Dendritic cell treated with granulocyte-macrophage colony-stimulating factor and Interleukin-4, amounts not matched to agents 40 ng/mL and 50 ng/mL, for 4 days (primary cell): ENCODE measurements at regions not wholly inside any gene's neighbourhood (a gene's known extent, or its start where the extent isn't known, plus 50 kb on each side); places are given as distances from the start of the nearest gene placed in this dataset.

Experiments used
- H3K27ac Mint-ChIP-seq: one replicate; pipeline ENCODE4 v1.8.0; 2022; ENCODE audit warnings: mild to moderate bottlenecking, mixed read lengths
- H3K27me3 Mint-ChIP-seq: one replicate; pipeline ENCODE4 v1.8.0; 2022; ENCODE audit warnings: mild to moderate bottlenecking, mixed read lengths
- H3K36me3 Mint-ChIP-seq: one replicate; pipeline ENCODE4 v1.8.0; 2022; ENCODE audit warnings: low read depth, mixed read lengths
- H3K4me1 Mint-ChIP-seq: one replicate; pipeline ENCODE4 v1.8.0; 2022; ENCODE audit warnings: low read depth, mixed read lengths
- H3K4me3 Mint-ChIP-seq: one replicate; pipeline ENCODE4 v1.8.0; 2022; ENCODE audit warnings: mild to moderate bottlenecking, moderate library complexity, mixed read lengths
- H3K9me3 Mint-ChIP-seq: one replicate; pipeline ENCODE4 v1.8.0; 2022; ENCODE audit warnings: mixed read lengths
- intact Hi-C: fragments of 100-400 bp; cut with micrococcal nuclease; formaldehyde crosslinking; loops from one replicate; pipeline ENCODE4 v1.15.0; 2022

DNA sequence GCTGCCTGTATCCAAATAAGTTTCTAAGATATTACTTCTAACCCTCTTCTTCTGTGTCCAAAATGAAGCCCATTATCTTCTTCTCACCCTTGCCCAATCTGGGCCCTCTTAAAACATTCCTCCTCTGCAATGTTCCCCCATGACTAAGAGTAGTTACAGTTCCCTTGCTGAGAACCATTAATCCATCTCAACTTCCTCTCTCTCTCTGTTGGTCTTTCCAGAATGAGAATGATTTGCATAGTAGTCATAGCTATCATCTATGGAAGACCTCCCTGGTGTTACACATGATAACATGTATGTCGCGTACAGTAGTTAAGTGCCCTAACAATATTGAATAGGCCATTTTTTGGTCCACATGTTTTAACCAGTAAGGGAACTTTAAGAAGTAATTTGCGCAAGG is 177.9 kb downstream of the ANXA2 start:
- Mint-ChIP-seq H3K27ac (no peak overlapping the region), H3K27me3 (no peaks in the 10 kb centered on the region), H3K9me3 (no peaks in the 10 kb centered on the region), H3K36me3 (no peaks in the 10 kb centered on the region), H3K4me3 (no peak overlapping the region), H3K4me1 (no peaks in the 10 kb centered on the region)
- intact Hi-C loops = no loop called here

DNA sequence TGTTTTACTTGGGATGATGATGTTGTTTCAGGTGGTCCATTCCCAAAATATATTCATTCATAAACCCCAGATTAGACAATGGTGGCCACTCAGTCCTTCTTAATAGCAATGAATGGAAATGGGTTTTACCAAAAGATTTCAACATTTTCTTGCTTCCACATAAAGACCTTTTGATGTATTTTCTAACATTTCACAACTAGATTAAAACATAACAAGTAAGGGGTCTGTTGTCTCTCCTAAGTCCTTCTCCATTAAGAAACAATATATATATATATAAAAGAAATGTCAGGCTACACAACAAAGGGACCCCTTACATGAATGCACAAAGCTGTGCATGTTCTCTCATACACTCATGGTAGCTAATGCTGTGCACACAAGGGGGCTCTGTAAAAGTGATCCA is 176.4 kb downstream of the ANXA2 start:
- Mint-ChIP-seq H3K27ac (no peak overlapping the region), H3K4me1 (no peaks in the 10 kb centered on the region), H3K9me3 (no peaks in the 10 kb centered on the region), H3K27me3 (peaks cover 2% of the 10 kb centered on the region), H3K36me3 (no peaks in the 10 kb centered on the region), H3K4me3 (no peak overlapping the region)
- intact Hi-C loops = no loop called here

DNA sequence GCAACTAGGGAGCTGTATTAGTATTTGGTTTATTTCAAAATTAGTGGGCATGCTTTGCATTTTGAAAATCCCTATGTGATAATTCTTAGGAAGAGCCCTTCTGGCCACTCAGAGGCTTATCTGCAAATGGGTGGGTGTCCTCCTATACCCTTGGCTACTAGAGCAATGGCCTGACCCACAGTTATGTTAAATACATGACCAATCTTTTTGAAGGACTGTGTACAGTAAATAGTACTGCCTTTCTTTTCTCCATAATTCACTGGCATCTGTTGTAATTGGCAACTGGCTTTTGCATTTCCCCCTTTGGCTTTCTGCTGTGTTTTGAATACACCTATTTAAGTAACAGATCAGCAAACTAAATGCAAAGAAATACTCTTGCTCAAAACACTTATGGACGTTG is 175.4 kb downstream of the ANXA2 start:
- H3K4me1 Mint-ChIP-seq = no peaks in the 10 kb centered on the region
- peaks cover 2% of the 10 kb centered on the region for H3K27me3 Mint-ChIP-seq
- no peak overlapping the region for H3K27ac Mint-ChIP-seq
- no peak overlapping the region for H3K4me3 Mint-ChIP-seq
- H3K9me3 Mint-ChIP-seq = no peaks in the 10 kb centered on the region
- intact Hi-C loops = no loop called here
- no peaks in the 10 kb centered on the region for H3K36me3 Mint-ChIP-seq

- Mint-ChIP-seq H3K27me3 (peaks cover 2% of the 10 kb centered on the region), H3K36me3 (no peaks in the 10 kb centered on the region), H3K4me1 (no peaks in the 10 kb centered on the region), H3K4me3 (no peak overlapping the region), H3K9me3 (no peaks in the 10 kb centered on the region), H3K27ac (no peak overlapping the region)
- intact Hi-C loops = no loop called here
Observed at GRCh38 chr15:60223176-60223575, 174.6 kb downstream of the ANXA2 start.

DNA sequence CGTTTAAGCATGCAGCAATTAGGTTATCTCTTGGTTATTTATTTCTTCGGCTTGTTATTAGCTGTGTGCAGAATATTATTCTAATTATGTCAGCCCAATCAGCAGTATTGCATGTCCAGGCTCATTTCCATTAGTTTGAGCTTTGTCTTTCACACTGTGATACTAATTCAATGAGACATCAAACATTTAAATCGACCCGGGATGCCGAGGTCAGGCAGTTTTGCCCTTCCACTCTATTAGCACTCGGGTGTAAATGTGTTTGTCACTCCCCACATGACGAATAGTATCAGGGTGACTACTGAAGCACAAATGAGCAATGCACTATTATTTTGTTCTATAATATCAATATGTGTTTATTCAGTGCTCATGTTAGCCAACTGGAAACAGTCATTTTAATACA is 170.9 kb downstream of the ANXA2 start:
- intact Hi-C loops = no loop called here
- Mint-ChIP-seq H3K4me3 (no peak overlapping the region), H3K27me3 (peaks cover 2% of the 10 kb centered on the region), H3K4me1 (no peaks in the 10 kb centered on the region), H3K36me3 (no peaks in the 10 kb centered on the region), H3K27ac (no peak overlapping the region), H3K9me3 (no peaks in the 10 kb centered on the region)

DNA sequence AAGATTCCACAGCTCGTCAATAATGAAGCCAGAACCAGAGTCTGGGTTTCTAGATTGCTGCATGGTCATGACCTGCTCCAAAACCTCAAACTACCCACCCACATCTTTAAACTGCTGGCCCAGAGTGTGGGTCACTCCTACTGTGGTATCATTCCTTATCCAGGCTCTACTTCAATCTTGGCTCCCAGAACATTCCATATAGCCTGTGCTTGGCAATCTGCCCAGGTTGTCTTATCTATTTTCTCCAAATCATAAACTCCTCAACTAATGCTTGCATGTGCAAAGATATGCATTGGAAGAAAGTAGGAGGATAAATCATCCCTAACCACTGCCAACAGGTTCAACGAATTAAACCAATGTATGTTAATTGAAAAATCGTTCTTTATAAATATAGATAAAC is 169.7 kb downstream of the ANXA2 start:
- no peaks in the 10 kb centered on the region for H3K36me3 Mint-ChIP-seq
- peaks cover 2% of the 10 kb centered on the region for H3K27me3 Mint-ChIP-seq
- H3K27ac Mint-ChIP-seq = no peak overlapping the region
- H3K4me1 Mint-ChIP-seq = no peaks in the 10 kb centered on the region
- intact Hi-C loops = no loop called here
- H3K9me3 Mint-ChIP-seq = no peaks in the 10 kb centered on the region
- no peak overlapping the region for H3K4me3 Mint-ChIP-seq

DNA sequence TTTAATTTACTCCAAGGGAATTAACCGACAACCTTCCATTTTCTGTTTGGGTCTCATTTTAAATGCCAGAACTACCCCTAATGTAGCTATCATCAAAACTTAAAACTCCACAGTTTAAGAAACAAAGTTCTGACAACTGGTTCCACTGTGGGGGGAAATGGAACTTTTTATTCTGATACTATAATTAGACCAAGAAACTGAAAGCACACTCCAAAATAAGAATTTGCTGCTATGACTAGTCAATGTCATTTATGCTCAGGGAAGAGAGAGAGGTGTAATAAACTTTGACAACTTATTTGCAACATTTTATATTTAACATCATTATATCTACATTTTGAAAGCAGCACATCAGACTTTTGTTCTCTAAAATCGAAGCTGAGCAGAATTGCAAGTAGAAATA is 169.2 kb downstream of the ANXA2 start:
- Mint-ChIP-seq H3K9me3 (no peaks in the 10 kb centered on the region), H3K36me3 (no peaks in the 10 kb centered on the region), H3K27ac (no peak overlapping the region), H3K27me3 (peaks cover 2% of the 10 kb centered on the region), H3K4me3 (no peak overlapping the region), H3K4me1 (no peaks in the 10 kb centered on the region)
- intact Hi-C loops = no loop called here

GRCh38 chr15:60235951-60236710 is 161.7 kb downstream of the ANXA2 start:
- no peaks in the 10 kb centered on the region for H3K4me1 Mint-ChIP-seq
- H3K27ac Mint-ChIP-seq = no peak overlapping the region
- H3K36me3 Mint-ChIP-seq = no peaks in the 10 kb centered on the region
- peaks cover 12% of the 10 kb centered on the region for H3K27me3 Mint-ChIP-seq
- no peaks in the 10 kb centered on the region for H3K9me3 Mint-ChIP-seq
- H3K4me3 Mint-ChIP-seq = no peak overlapping the region
- intact Hi-C loops = no loop called here

- intact Hi-C loops = no loop called here
- no peaks in the 10 kb centered on the region for H3K4me1 Mint-ChIP-seq
- no peak overlapping the region for H3K27ac Mint-ChIP-seq
- H3K4me3 Mint-ChIP-seq = no peak overlapping the region
- H3K36me3 Mint-ChIP-seq = no peaks in the 10 kb centered on the region
- H3K27me3 Mint-ChIP-seq = peaks cover 12% of the 10 kb centered on the region
- H3K9me3 Mint-ChIP-seq = no peaks in the 10 kb centered on the region
Observed at GRCh38 chr15:60237446-60237845, 160.3 kb downstream of the ANXA2 start.

- Mint-ChIP-seq H3K36me3 (no peaks in the 10 kb centered on the region), H3K4me1 (no peaks in the 10 kb centered on the region), H3K27ac (no peak overlapping the region), H3K27me3 (peaks cover 9% of the 10 kb centered on the region), H3K9me3 (no peaks in the 10 kb centered on the region), H3K4me3 (no peak overlapping the region)
- intact Hi-C loops = no loop called here
Observed at GRCh38 chr15:60243769-60244168, 154.0 kb downstream of the ANXA2 start.

- H3K9me3 Mint-ChIP-seq = no peaks in the 10 kb centered on the region
- H3K4me3 Mint-ChIP-seq = no peak overlapping the region
- no peak overlapping the region for H3K27ac Mint-ChIP-seq
- H3K36me3 Mint-ChIP-seq = no peaks in the 10 kb centered on the region
- H3K4me1 Mint-ChIP-seq = no peaks in the 10 kb centered on the region
- intact Hi-C loops = no loop called here
- peaks cover 9% of the 10 kb centered on the region for H3K27me3 Mint-ChIP-seq
Observed at GRCh38 chr15:60244813-60245212, 153.0 kb downstream of the ANXA2 start.

DNA sequence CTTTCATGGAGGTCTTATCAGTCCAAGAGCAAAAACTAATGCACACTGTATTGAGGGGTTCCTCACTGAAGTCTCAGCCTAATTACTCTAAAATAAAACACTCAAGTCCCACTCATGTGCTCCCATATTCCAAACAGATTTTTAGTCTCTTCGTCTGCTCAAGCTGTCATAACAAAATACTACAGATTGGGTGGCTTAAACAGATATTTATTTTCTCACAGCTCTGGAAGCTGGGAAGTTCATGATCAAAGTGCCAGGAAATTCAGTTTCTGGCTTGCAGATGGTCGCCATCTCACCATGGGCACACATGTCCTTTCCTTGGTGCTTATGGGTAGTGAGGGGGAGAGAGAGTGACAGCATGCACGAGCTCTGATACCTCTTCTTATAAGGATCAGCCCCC is 147.5 kb downstream of the ANXA2 start:
- no peaks in the 10 kb centered on the region for H3K27me3 Mint-ChIP-seq
- H3K27ac Mint-ChIP-seq = no peak overlapping the region
- no peak overlapping the region for H3K4me3 Mint-ChIP-seq
- no peaks in the 10 kb centered on the region for H3K9me3 Mint-ChIP-seq
- no peaks in the 10 kb centered on the region for H3K36me3 Mint-ChIP-seq
- intact Hi-C loops = no loop called here
- no peaks in the 10 kb centered on the region for H3K4me1 Mint-ChIP-seq

DNA sequence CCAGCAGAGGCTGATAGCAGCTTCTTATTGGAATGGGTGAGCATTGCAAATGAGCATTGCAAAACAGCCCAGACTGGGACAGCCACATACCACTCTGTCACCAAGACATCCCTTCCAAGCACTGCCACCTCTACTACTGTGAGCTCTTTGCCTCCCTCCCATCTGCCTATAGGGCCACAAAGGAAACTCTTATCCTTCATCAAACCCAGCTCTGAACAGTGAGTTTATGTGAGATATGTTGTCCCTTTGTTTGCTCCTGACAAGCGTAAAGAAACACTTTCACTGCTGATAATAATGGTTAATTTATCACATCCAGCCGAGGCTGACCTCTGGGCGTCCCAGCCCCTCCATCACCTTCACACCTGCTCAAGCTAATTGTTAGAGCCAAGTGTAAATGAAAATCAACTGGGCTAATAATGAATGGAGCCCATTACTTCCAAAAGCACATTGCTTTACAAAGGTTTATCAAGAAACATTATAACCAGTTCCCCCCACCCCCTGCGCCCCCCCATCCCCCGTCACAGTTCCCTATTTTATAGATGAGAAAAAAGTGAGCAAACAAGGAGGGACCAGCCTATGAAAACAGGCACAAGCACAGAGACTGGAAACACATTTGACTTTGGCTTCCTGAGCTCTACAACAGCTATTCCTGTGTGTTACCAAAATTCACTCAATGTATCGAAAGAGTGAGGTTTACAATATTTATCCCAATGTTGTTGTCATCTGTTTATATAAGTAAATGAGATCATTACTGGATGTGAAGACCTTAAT is 146.3 kb downstream of the ANXA2 start:
- intact Hi-C loops = no loop called here

GRCh38 chr15:60254416-60254815 is 143.4 kb downstream of the ANXA2 start:
- H3K27me3 Mint-ChIP-seq = peaks cover 6% of the 10 kb centered on the region
- no peaks in the 10 kb centered on the region for H3K9me3 Mint-ChIP-seq

More for the DNA sequence above, 146.3 kb downstream of the ANXA2 start:
- Mint-ChIP-seq H3K9me3 (no peaks in the 10 kb centered on the region), H3K4me1 (no peaks in the 10 kb centered on the region), H3K27ac (no peak overlapping the region), H3K4me3 (no peak overlapping the region), H3K36me3 (no peaks in the 10 kb centered on the region), H3K27me3 (no peaks in the 10 kb centered on the region)

More at GRCh38 chr15:60254416-60254815, 143.4 kb downstream of the ANXA2 start:
- Mint-ChIP-seq H3K27ac (no peak overlapping the region), H3K4me3 (no peak overlapping the region), H3K4me1 (peaks cover 10% of the 10 kb centered on the region), H3K36me3 (no peaks in the 10 kb centered on the region)
- intact Hi-C loops = no loop called here
